Right renal pelvis (tissue), 4 donors: ENCODE measurements at regions not wholly inside any gene's neighbourhood (a gene's known extent, or its start where the extent isn't known, plus 50 kb on each side); places are given as distances from the start of the nearest gene placed in this dataset.
"Not testable (repeated sequence)": the region's sequence is repeated elsewhere in the genome, so short reads cannot be mapped to it uniquely, and the experiment has no call there.

Source experiments
- DNase-seq, 4 donors: peaks; one replicate each; pipeline ENCODE4 v3.0.0-alpha.2; 2013; ENCODE audit warnings: low read depth in 4 of 4, low spot score in 3 of 4, missing footprints in 1 of 4

DNA sequence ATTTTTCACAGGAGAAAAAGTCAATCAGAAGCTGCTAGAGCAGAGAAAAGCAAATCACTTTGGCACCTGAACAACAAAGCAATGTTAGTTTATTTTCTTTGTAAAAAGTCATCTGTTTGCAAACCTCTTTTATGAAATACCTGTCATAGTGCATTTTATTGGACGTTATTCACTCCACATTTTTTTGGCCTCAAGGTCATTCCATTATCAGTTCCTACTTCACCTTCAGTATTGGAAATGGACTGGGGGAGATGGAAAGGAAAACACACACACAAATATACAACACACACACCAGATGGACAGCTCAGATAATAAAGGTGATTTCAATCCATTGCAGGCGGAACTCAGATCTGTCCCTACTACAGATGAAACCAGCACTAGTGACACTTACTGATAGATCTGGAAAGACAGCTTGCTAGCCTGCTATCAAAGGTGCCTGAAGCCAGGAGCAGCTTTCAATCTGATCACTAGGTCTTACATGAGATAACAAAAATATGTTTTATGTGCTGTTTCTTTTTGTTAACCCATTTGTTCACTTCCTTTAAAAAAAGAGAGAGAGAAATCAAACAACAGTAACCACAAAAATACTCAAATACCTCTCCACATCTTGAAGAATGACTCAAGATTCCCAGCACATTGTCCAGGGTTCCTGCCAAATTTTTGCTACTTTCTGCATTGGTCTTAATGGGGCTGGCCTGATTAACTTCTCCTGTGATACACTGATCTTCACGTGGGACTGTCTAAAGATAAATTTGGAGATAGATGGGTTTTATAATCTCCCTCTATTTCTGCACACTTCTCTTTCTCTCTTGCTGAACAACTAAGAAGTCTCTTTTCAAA is 844.3 kb upstream of the TENM4 start:
- DNase-seq = no peak

DNA sequence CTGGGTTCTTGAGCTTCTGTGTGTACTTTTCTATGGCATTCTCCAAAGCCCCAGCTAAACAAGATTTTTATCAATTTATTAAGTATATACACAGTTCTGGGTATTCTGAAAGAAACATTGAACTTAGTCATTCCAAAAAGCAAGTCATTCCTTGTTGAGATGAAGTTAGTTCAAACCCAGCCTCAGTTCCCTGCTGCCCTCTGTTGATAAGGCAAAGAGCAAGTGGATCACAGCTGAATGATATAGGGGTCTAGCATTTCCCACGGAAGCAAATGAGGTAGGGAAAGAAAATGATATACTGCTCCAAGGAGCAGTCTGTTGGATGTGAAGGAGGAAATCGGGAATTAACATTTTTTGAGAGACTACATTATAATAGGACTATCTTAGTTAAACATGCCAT is 841.8 kb upstream of the TENM4 start:
- DNase-seq = no peak

DNA sequence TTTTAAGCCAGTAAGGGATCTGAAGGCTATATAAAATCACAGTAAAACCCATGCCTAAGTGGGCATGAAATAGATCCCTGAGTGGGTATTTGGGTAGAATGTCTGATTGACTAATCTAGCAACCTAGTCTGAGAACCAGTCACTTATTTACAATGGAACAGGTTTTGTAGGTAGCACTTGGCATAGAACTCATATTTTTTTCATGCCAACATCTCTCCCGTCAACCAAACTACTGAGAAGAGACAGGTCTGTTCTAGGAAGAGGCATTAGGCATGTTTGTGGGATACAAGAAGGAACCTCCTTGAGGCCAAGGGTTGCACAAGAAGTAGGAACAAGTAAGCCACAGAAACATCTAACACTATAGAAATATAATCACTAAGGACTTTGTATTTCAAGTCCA is 840.4 kb upstream of the TENM4 start:
- DNase-seq = no peak

DNA sequence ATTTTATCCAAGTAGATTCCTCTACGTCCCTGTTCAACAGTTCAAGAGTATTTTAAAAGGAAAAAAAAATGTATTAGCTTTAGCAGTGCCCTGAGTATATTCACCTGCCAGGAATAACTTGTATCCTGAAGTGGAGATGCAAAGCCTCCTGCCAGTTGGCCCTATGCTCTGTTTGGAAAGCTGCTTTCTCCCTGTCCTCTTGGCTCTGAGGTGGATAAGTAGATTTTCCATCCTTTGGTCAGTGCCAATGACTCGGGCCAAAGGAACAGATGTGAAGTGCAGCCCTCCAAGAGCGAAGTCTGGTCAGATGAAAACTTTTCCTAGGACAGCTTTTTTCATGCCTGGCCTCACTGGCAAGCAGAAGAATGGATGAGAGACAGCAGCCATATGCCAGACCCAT is 839.9 kb upstream of the TENM4 start:
- DNase-seq = no peak

DNA sequence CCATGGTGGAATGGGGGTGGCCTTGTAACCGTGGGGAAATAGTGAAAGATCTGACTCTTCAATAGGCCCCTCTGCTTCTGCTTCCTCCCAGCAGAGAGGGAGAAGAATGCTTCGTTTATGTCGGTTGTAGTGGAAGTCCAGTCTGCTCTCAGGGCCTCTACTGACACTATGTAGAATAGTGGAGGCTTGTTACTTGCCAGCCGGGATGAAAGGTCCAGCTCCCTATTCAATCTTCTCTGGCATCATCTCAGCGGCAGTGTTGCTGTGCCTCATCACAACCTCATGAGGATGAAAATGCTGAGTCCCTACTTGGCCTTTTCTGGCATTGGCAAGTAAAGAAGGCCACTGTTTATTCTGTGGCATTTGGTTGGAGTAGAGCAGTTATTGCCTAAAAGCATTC is 820.9 kb upstream of the TENM4 start:
- no peak for DNase-seq

DNA sequence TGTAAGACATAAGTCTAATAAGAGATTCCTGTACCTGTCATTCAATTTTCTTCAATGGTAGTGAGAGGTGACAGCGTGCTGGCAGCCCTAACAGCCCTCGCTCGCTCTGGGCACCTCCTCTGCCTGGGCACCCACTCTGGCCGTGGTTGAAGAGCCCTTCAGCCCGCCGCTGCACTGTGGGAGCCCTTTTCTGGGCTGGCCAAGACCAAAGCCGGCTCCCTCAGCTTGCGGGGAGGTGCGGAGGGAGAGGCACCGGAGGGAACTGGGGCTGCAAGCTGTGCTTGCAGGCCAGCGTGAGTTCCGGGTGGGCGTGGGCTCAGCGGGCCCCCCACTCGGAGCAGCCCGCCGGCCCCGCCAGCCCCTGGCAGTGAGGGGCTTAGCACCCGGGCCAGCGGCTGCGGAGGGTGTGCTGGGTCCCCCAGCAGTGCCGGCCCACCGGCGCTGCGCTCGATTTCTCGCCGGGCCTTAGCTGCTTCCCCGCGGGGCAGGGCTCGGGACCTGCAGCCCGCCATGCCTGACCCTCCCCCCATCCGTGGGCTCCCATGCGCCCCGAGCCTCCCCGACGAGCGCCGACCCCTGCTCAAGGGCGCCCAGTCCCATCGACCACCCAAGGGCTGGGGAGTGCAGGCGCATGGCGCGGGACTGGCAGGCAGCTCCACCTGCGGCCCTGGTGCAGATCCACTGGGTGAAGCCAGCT is 816.6 kb upstream of the TENM4 start:
- not testable (repeated sequence) for DNase-seq

DNA sequence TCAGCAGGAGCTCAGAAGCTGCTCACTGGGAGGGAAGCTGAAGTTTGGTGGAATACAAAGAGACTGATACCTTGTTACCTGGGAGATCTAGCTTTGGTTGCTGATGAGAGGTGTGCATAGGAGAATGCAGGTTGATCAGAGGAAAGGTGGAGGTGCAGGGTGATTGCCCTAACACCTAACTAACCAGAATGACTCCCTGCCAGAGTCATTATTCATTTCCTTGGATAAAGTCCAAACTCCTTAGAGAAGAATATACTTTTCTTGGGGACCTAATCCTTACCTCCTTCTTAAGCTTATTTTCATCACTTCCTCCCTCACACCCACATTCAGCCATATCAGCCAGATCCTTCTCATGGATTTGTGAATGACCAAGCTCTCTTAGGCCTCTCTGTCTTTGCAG is 814.2 kb upstream of the TENM4 start:
- no peak for DNase-seq

DNA sequence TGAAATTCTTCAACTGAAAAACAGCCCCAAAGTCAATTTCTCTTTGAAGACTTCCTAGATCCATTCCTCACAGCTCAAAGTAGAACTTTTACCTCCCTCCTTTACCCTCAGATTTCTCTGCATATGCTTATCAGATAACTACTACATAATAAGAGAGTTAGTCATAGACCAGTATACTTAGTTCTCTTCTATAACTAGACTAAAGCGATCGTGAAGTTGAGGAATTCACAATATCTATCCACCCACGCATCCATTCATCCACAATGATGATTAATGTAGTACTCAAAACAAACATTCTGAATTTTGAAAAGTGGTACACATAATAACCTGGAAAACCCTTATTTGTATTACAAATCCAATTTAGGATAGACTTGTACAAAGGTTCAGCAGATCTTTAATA is 800.9 kb upstream of the TENM4 start:
- no peak for DNase-seq

DNA sequence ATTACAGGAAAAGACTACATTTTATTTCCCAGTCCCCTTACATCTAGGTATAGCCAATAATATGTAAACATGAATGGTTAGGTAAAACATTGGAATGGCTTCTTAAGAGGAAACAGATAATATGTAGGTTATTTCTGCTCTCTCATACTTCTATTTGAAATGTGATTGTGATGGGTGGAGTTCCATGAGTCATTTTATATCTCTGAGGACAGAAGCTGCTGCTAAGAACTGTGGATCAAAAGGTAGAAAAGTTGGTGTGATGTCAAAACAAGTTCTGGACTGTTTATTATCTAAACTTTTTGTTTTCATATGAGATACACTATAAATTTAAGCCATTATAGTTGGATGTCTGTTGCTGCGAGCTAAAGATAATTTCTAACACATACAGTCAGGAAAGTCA is 799.4 kb upstream of the TENM4 start:
- no peak for DNase-seq

DNA sequence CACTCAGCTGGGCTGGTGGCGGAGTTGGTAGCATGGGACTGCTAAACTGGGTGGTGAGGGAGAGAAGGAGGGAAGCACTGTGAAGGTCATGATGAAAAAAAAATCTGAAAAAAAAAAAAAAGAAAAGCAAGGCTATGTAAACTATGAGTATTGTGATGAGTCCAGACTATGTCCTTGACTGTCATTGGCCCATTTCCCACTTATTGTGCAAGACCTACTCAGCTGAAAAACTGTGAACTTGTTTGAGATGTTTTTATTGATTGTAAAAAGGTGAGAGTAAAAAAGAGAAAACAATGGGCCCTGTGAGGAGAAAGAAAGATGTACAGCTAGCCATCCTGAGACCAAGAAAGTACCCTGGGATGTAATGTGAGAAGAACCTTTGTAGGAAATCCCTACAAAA is 798.4 kb upstream of the TENM4 start:
- no peak for DNase-seq

DNA sequence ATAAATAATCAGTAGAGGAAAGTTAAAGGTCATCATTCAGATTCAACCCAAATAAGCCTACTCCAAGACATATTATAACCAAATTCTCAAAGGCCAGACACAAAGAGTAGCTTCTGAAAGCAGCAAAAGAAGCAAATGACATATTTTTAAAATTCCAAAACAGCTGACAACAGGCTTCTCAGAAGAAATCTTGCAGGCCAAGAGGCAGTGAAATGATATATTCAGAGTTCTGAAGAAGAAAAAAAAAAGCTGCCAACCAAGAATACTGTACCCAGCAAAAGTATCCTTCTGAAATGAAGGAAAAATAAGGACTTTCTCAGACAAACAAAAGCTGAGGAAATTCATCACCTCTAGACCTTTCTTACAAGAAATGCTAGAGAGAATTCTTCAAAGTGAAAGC is 787.1 kb upstream of the TENM4 start:
- no peak for DNase-seq

DNA sequence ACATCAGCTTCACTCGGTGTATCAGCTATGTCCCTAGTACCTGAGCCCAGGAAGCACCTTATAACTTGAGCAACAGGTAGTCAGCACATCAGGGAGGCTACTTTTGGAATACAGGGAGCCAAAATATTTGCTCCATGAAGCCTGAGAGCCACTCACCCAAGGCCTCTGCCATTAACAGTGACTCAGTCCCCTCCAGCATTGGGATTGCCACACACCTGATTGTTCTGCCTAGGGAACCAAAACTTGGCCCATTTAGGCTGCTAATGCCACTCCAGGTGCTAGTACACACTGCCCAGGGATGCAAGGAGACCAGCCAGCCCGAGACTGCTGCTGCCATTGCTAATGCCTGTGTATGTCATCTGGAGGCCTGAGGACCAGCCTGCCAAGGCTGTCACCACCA is 773.6 kb upstream of the TENM4 start:
- DNase-seq = no peak

DNA sequence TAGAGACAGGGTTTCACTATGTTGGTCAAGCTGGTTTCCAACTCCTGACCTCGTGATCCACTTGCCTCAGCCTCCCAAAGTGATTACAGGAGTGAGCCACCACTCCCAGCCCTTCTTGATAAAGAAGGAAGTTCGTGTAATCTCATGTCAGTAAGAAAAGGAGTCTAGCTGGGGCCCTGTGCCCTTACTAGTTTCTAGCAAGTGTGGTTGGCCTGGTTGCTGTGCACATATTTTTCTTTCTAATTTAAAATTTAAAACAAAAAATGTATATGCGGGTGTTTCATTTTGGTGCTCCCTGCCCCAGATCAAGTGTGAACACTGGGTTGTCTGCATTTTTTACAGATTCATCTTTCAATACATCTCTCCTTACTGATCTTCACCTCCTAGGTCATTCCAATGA is 770.8 kb upstream of the TENM4 start:
- DNase-seq = no peak

DNA sequence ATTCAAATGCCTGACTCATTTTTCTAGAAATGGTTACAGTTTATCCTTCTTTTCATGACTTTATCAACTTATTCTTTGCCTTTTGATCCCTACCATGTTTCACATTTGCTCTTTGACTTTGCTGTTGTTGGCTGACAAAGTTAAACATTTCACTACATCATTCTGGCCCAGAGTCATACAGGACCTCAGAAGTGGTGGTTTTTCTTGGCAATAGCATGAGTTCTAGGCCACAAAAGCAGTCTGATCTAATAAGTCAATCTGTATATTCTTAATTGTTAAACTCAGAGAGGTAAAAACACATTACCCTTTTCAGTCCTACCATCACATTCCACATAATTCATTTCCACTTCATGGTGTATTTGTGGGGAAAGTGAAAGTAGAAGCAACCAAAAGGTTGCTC is 763.2 kb upstream of the TENM4 start:
- DNase-seq = no peak

DNA sequence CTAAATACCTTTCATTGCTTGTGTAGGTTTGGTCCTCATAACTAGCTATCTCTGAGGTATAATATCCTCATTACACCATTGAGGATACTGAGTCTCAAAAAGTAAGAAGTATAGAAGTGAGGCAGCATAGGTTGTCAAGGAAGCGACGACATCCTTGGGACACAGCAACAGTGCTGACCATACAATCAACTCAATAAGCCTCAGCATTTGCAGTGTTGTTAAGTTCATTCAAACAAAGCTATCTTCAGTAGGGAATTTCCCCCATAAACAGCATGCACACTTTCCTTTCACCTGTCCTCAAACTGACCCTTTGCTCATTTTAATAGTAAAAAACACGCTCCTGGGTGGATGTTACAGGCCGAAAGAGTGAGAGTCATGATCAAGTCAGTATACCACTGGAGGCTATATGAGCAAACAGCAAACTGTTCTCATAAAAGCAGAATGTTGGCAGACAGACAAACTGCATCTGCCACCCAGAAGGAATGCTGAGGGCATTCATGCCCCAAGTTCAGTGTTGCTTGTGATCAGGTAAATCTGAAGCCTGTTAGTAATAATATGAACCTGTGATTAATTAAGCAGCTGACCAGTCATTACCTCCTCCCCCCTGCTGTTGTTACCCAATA is 756.2 kb upstream of the TENM4 start:
- no peak for DNase-seq

DNA sequence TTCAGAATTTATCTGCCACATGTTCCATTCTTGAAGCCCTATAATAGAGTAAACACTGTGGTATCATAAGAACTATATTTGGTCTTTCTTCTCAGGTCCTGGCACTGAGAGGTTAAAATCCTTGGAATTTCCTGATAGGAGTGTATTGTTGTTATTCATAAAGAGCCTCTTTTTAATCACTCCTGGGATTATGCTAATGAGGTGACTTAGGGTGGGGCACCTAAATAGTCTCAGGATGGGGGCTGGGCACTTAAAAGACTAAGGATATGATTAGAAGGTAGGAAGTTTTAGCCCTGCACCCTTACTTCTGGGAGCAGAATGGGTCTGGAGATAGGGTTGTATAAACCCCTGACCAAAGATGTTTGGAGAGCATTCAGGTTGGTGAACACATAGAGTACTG is 755.2 kb upstream of the TENM4 start:
- DNase-seq = no peak

DNA sequence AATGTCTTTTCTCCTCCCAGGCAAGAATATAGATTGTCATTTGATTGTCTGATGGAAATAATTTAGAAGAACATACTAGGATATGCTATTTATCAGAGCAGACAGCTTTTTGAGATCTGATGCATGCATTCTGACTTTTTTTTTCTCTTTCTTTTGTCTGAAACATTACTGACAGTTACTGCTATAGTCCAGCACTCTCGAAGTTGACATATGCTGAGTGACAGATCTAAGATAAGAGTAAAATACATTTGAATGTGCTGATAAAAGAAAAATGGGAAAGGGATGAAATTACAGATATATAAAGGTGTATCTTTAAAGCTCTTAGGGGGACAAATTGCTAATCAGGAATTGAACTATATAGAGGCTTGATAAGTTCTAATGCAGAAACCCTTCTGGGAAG is 753.8 kb upstream of the TENM4 start:
- DNase-seq = no peak

DNA sequence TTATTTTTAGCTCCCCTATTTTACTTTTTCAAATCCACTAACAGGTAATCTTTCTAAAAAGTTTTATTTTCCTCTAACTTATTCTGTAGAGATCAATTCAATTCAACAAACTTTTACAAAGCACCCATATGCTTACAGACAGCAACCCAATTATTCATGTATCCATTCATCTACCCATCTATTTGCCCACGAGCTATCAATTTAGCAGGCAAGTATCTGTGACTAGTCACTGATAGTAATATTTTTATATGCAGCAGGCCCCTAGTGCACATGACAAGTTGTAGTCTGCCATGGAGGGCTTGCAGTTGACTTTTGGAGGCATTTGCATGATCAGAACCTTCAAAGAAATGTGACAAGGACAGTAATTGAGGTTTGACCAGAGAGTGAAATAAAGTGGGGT is 753.2 kb upstream of the TENM4 start:
- DNase-seq = no peak

DNA sequence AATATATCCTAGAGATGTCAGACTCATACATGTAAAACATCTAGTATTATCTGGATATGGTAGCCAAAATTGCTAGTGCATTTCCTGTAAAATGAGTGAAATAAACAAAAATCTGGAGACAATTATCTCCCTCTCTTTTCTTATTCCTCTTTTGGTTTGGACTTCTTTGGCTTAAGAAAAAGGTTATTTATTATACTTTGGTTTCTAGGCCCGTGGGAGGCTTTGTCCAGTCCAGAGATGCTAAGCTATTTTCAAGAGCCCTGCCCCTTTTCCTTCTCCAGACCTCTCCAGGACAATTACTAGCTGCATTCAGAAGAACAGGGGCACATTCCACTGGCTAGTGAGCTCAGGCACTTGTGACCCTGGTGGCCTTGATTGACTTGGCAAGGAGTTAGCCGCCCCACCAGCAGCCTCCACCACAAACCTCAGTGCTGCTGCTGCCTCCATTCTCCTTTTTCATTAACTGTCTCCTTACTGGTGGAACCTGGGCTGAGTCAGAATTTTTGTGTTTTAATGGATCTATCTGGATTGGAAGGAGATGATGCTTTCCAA is 747.3 kb upstream of the TENM4 start:
- DNase-seq = no peak

DNA sequence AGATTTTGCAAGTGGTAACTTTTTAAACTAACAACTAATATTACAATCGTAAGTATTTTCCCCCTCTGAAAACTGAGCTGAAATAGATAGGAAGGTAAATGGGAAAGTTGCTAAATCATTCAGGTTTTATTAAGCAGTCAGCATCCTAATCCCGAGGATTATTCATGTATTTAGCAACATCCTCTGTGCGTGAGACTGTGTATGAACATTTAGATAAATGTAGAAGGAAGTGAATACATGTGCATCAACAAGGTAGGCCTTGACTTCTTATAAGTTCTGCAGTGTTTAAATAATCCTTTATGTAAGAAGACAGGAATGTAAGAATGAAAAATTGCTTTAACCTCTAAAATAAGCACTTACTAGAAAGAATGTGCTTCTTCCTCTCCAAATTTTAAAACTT is 745.9 kb upstream of the TENM4 start:
- DNase-seq = no peak

DNA sequence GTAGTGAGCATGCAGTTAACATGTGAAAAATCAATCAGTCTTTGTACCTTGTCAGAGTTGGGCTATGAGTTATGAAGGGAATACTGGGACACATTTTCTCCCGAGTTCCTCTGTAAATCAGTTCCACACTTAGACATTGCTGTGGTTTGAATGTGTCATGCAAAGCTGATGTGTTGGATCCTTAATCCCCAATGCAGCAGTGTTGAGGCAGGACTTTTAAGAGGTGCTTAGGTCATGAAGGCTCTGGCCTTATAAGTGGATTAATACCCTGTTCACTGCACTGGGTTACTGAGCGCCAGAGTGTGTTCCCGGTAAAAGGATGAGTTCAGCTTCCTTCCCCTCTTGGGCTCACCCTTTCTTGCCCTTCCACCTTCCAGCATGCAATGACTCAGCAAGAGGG is 742.1 kb upstream of the TENM4 start:
- no peak for DNase-seq
